Left ventricle myocardium inferior (tissue), 1 donor: ENCODE measurements at regions not wholly inside any gene's neighbourhood (a gene's known extent, or its start where the extent isn't known, plus 50 kb on each side); places are given as distances from the start of the nearest gene placed in this dataset.

Source experiments
- DNase-seq: peaks from one replicate; pipeline ENCODE4 v3.0.0-alpha.2; 2020
- H3K27ac ChIP-seq: fragments of 200-600 bp; replicated peaks from 2 replicates; pipeline ENCODE4 v1.8.0; 2021
- H3K27me3 ChIP-seq: fragments of 200-600 bp; 2 replicates; pipeline ENCODE4 v1.8.0; 2021; ENCODE audit warnings: low read depth
- H3K36me3 ChIP-seq: fragments of 200-600 bp; 2 replicates; pipeline ENCODE4 v1.8.0; 2021
- H3K4me1 ChIP-seq: fragments of 200-600 bp; 2 replicates; pipeline ENCODE4 v1.8.0; 2021
- H3K4me3 ChIP-seq: fragments of 200-600 bp; 2 replicates; pipeline ENCODE4 v1.8.0; 2021; ENCODE audit warnings: mild to moderate bottlenecking, moderate library complexity
- H3K9me3 ChIP-seq: fragments of 200-600 bp; replicated peaks from 2 replicates; pipeline ENCODE4 v1.8.0; 2021
- CTCF ChIP-seq: fragments of 200-600 bp; IDR thresholded peaks from 2 replicates; pipeline ENCODE4 v1.8.0; 2021; ENCODE audit warnings: antibody characterized with exemption, mild to moderate bottlenecking, borderline replicate concordance
- intact Hi-C: fragments of 100-400 bp; cut with micrococcal nuclease; formaldehyde crosslinking; loops from one replicate; pipeline ENCODE4 v1.11.0; 2022
- donor health status: DM: no; HTN: yes; CAD: no; lungs with severe emphysema.

DNA sequence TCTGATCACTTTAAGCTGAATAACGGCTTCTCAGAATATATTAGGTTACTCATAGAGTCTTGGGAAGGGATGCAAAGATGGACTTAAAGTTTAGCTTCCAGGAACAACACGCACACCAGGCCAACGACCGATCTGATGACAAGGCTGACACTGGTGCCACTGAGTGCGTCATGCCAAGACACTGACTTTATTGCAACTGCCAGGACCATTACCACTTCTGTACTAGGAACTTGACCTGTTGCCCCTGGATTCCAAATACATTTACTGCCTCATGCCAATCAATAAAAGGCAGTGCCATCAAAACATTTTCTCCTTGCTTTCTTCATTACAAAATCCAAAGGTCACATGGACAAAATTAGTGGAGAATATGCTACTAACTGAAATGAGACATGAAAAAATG is 505.9 kb upstream of the CTSO start:
- TF ChIP-seq CTCF: no peak
- DNase-seq: no peak
- no peak overlapping the region for H3K27ac ChIP-seq

DNA sequence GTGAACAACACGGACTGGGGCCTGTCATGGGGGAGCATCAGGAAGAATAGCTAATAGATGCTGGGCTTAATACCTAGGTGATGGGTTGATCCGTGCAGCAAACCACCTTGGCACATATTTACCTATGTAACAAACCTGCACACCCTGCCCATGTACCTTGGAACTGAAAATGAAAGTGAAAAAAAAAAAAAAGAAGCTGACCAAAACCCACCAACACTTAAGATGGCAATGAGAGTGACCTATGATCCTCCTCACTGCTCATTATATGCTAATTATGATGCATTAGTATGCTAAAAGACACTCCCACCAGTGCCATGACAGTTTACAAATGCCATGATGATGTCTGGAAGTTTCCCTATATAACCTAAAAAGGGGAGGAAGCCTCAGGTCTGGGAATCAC is 503.2 kb upstream of the CTSO start:
- no peaks in the 10 kb centered on the region for H3K4me1 ChIP-seq
- H3K36me3 ChIP-seq: no peaks in the 10 kb centered on the region
- H3K27ac ChIP-seq: no peak overlapping the region
- intact Hi-C loops: no loop called here
- no peak overlapping the region for H3K4me3 ChIP-seq
- H3K27me3 ChIP-seq: no peaks in the 10 kb centered on the region
- TF ChIP-seq CTCF: no peak
- no peak for DNase-seq
- no peaks in the 10 kb centered on the region for H3K9me3 ChIP-seq

More for the DNA sequence above, 505.9 kb upstream of the CTSO start:
- Histone ChIP-seq H3K27me3 (no peaks in the 10 kb centered on the region), H3K36me3 (no peaks in the 10 kb centered on the region), H3K4me1 (no peaks in the 10 kb centered on the region), H3K9me3 (no peaks in the 10 kb centered on the region), H3K4me3 (no peak overlapping the region)
- intact Hi-C loops: no loop called here

DNA sequence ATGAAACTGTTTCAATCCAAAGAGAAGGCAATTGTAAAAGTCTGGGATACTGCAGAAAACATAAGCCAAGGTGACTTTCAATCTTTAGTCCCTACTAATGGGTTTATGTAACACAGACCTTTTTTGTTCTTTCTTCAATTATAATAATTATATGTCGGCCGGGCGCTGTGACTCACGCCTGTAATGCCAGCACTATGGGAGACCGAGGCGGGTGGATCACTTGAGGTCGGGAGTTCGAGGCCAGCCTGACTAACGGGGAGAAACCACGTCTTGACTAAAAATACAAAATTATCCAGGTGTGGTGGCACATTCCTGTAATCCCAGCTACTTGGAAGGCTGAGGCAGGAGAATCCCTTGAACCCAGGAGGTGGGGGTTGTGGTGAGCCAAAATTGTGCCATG is 489.8 kb upstream of the CTSO start:
- DNase-seq: no peak
- Histone ChIP-seq H3K4me1 (no peaks in the 10 kb centered on the region), H3K4me3 (no peak overlapping the region), H3K36me3 (no peaks in the 10 kb centered on the region), H3K27me3 (no peaks in the 10 kb centered on the region), H3K9me3 (no peaks in the 10 kb centered on the region), H3K27ac (no peak overlapping the region)
- TF ChIP-seq CTCF: no peak
- intact Hi-C loops: no loop called here

DNA sequence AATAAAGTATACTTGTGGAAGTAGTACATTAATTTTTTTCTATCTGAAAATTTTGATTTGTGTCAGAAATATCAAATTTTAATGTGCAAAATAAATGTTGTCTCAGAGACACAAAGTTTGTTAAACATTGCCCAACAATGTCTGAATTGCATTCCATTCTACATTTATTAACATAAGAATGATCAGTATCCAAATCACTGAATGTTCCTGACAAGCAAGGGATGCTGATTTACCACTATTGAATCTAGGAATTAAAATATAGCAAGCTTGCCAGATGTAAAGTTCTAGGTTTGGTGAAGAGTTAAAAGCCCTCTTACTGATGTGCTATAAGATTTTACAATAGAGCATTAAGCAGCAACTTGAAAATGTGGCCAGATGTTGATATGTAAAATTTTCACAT is 489.2 kb upstream of the CTSO start:
- intact Hi-C loops: no loop called here

DNA sequence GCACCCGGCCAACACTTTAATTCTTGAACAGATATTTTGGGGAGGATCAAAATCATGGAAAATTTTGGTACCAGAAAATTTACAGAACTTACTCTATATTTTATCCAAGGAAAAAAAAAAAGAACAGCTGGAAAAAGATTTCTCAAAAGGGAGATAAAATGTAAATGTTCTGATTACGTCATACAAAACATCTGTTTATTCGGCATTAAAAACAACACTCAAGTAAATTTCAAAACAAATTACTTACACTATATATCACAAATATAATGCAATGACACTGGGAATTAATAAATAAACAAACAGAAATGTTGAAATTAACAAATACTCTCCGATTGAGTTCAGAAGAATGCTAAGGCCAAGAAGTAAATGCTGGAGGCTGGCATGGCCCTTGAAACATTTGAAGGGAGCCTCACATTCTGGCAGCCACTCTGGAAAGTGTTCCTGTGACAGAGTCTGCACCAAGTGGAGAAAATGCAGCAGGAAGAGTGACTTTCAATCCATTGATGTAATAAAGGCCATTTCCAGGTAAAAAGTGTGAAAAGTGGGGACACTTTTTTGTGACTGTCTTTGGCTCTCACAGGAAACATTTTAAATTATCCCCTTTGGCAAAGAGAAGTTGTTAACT is 486.0 kb upstream of the CTSO start:
- TF ChIP-seq CTCF: no peak

More for the DNA sequence above, 489.2 kb upstream of the CTSO start:
- no peaks in the 10 kb centered on the region for H3K4me1 ChIP-seq
- no peaks in the 10 kb centered on the region for H3K27me3 ChIP-seq
- no peak for DNase-seq
- no peaks in the 10 kb centered on the region for H3K36me3 ChIP-seq
- no peak overlapping the region for H3K27ac ChIP-seq
- TF ChIP-seq CTCF: no peak
- H3K9me3 ChIP-seq: no peaks in the 10 kb centered on the region
- no peak overlapping the region for H3K4me3 ChIP-seq

GRCh38 chr4:156437666-156438065 is 484.0 kb upstream of the CTSO start:
- DNase-seq: no peak
- Histone ChIP-seq H3K4me3 (no peak overlapping the region), H3K9me3 (no peaks in the 10 kb centered on the region), H3K27ac (no peak overlapping the region), H3K27me3 (no peaks in the 10 kb centered on the region), H3K4me1 (no peaks in the 10 kb centered on the region), H3K36me3 (no peaks in the 10 kb centered on the region)
- TF ChIP-seq CTCF: no peak
- intact Hi-C loops: no loop called here

More for the DNA sequence above, 486.0 kb upstream of the CTSO start:
- no peak overlapping the region for H3K4me3 ChIP-seq
- H3K9me3 ChIP-seq: no peaks in the 10 kb centered on the region
- no peaks in the 10 kb centered on the region for H3K27me3 ChIP-seq
- no peak for DNase-seq
- intact Hi-C loops: no loop called here
- H3K36me3 ChIP-seq: no peaks in the 10 kb centered on the region
- H3K27ac ChIP-seq: no peak overlapping the region
- H3K4me1 ChIP-seq: no peaks in the 10 kb centered on the region
